K562 (cell line): ENCODE measurements at regions not wholly inside any gene's neighbourhood (a gene's known extent, or its start where the extent isn't known, plus 50 kb on each side); places are given as distances from the start of the nearest gene placed in this dataset.

Source experiments
- ATF4 ChIP-seq: fragments of 450-650 bp; formaldehyde crosslinking; IDR thresholded peaks from 2 replicates; pipeline ENCODE4 v1.4.0; 2022; ENCODE audit warnings: mild to moderate bottlenecking, moderate library complexity
- CBFA2T3 ChIP-seq: fragments of 450-650 bp; IDR thresholded peaks from 2 replicates; pipeline ENCODE4 v1.6.1; 2017
- CBX1 ChIP-seq: sonication (generic); IDR thresholded peaks from 2 replicates; pipeline ENCODE4 v1.6.1; 2016; ENCODE audit warnings: antibody characterized with exemption, low read depth, mild to moderate bottlenecking
- E2F6 ChIP-seq, 2 experiments: IDR thresholded peaks; 2 replicates each; pipeline ENCODE4 v1.6.1; 2011; ENCODE audit warnings: borderline replicate concordance in 1 of 2, control low read depth in 1 of 2, low read depth in 1 of 2, low read length in 1 of 2, mild to moderate bottlenecking in 1 of 2, mixed read lengths in 1 of 2, moderate library complexity in 1 of 2; ENCODE audit not compliant: insufficient read depth in 1 of 2, insufficient read length in 1 of 2, poor library complexity in 1 of 2, severe bottlenecking in 1 of 2; ENCODE audit errors: extremely low read depth in 1 of 2
- GATAD2A ChIP-seq: fragments of 450-650 bp; IDR thresholded peaks from 2 replicates; pipeline ENCODE4 v1.6.1; 2017
- GTF2E2 ChIP-seq: fragments of 200-800 bp; sonication (Bioruptor generic); IDR thresholded peaks from 2 replicates; pipeline ENCODE4 v1.6.1; 2016; ENCODE audit warnings: missing genetic modification characterization, missing compliant biosample characterization
- HNRNPK ChIP-seq: fragments of 200-400 bp; formaldehyde crosslinking; IDR thresholded peaks from one replicate; pipeline ENCODE4 v1.6.1; 2018; ENCODE audit warnings: mild to moderate bottlenecking, low read depth, low read length; ENCODE audit not compliant: poor library complexity, severe bottlenecking
- MAFG ChIP-seq: fragments of 450-650 bp; conservative IDR thresholded peaks from 2 replicates; pipeline ENCODE4 v1.6.1; 2016; ENCODE audit warnings: missing genetic modification characterization, missing compliant biosample characterization
- MYNN ChIP-seq, 2 experiments: sonication (generic); formaldehyde crosslinking in 1 of 2; IDR thresholded peaks; 2 replicates each; pipeline versions ENCODE4 v1.5.0 to v1.6.1; 2016 to 2020; ENCODE audit warnings: antibody characterized with exemption in 1 of 2, missing genetic modification reagents in 1 of 2
- NCOA1 ChIP-seq: fragments of 450-650 bp; IDR thresholded peaks from 2 replicates; pipeline ENCODE4 v1.6.1; 2016; ENCODE audit warnings: low read depth
- NFXL1 ChIP-seq: fragments of 450-650 bp; formaldehyde crosslinking; IDR thresholded peaks from 2 replicates; pipeline ENCODE4 v1.4.0; 2021; ENCODE audit warnings: mild to moderate bottlenecking
- PRMT5 ChIP-seq: sonication (generic); formaldehyde crosslinking; IDR thresholded peaks from 2 replicates; pipeline ENCODE4 v1.5.0; 2020; ENCODE audit warnings: missing genetic modification reagents
- RBBP5 ChIP-seq: fragments of 200-600 bp; sonication (generic); IDR thresholded peaks from 2 replicates; pipeline ENCODE4 v1.6.1; 2012; ENCODE audit warnings: borderline replicate concordance, mild to moderate bottlenecking, low read length, control low read depth, inconsistent platforms; ENCODE audit not compliant: insufficient read depth, poor library complexity, severe bottlenecking
- RBFOX2 ChIP-seq: fragments of 200-400 bp; formaldehyde crosslinking; IDR thresholded peaks from 2 replicates; pipeline ENCODE4 v1.6.1; 2017; ENCODE audit warnings: low read depth, mild to moderate bottlenecking, low read length, moderate library complexity
- RBM34 ChIP-seq: fragments of 200-400 bp; formaldehyde crosslinking; IDR thresholded peaks from 2 replicates; pipeline ENCODE4 v1.6.1; 2018; ENCODE audit warnings: low read length, borderline replicate concordance; ENCODE audit not compliant: insufficient read depth
- SP1 ChIP-seq: sonication (generic); formaldehyde crosslinking; IDR thresholded peaks from 2 replicates; pipeline ENCODE4 v1.8.1; 2022; ENCODE audit warnings: mild to moderate bottlenecking, missing genetic modification reagents
- SP2 ChIP-seq: IDR thresholded peaks from 2 replicates; pipeline ENCODE4 v1.6.1; 2011; ENCODE audit warnings: mild to moderate bottlenecking, low read depth, low read length, moderate library complexity; ENCODE audit not compliant: poor library complexity, severe bottlenecking; ENCODE audit errors: extremely low read depth
- ZFPM2 ChIP-seq: fragments of 250-450 bp; sonication (Bioruptor Pico); IDR thresholded peaks from 2 replicates; pipeline ENCODE4 v1.5.1; 2022; ENCODE audit warnings: mild to moderate bottlenecking
- ZNF780A ChIP-seq: fragments of 250-450 bp; sonication (Bioruptor Pico); IDR thresholded peaks from 2 replicates; pipeline ENCODE4 v1.5.0; 2021; ENCODE audit warnings: mild to moderate bottlenecking
- TF ChIP-seq, protein P1 (sequence below), 2 experiments: fragments of 450-650 bp in 1 of 2; sonication (generic) in 1 of 2; formaldehyde crosslinking in 1 of 2; IDR thresholded peaks in 1 of 2; conservative IDR thresholded peaks in 1 of 2; 2 replicates each; pipeline versions ENCODE4 v1.6.1 to v1.8.1; 2016 to 2023; ENCODE audit warnings: mild to moderate bottlenecking in 2 of 2, moderate library complexity in 2 of 2, inconsistent platforms in 1 of 2, missing genetic modification reagents in 1 of 2
- TF ChIP-seq, protein P2 (sequence below): fragments of 450-650 bp; IDR thresholded peaks from 2 replicates; pipeline ENCODE4 v1.7.0; 2016; ENCODE audit warnings: borderline replicate concordance
- TF ChIP-seq, protein P3 (sequence below): fragments of 250-450 bp; sonication (Bioruptor Pico); IDR thresholded peaks from 2 replicates; pipeline ENCODE4 v1.8.0; 2021; ENCODE audit warnings: moderate library complexity, mild to moderate bottlenecking, inconsistent platforms
- TF ChIP-seq, protein P4 (sequence below): fragments of 450-650 bp; formaldehyde crosslinking; IDR thresholded peaks from 2 replicates; pipeline ENCODE4 v1.4.0; 2020; ENCODE audit warnings: mild to moderate bottlenecking, moderate library complexity

DNA sequence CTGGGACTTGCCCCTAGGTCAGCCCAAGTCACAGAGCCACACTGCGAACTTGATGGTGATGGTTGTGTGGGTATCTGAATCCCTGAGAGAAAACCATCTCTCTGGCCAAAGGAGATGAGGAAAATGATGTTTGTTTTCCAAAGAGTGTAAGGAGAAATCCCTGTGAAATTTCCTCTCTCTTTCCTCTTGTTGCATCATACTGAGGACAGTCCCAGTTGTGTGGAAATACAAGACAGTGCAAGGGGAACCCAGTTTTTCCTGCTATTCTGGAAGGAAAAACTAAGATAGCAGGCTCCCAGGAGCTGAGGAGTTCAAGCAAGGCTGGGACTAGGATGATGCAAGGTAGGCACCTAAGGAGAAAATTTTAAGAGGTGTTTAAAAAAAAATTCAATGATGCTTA lies 86.8 kb upstream of the TOM1L1 start (continued):
- TF ChIP-seq ATF4 (CRISPR knock-in tag) (peak; percentile 77), GATAD2A (no peak), ZFPM2 (CRISPR knock-in tag) (no peak), NFXL1 (CRISPR knock-in tag) (no peak), E2F6 (IDR thresholded peaks at IDR 0.05; ENCODE audit: borderline replicate concordance in 1 of 2, extremely low read depth in 1 of 2, insufficient read depth in 1 of 2, insufficient read length in 1 of 2, low read depth in 1 of 2, low read length in 1 of 2, poor library complexity in 1 of 2, severe bottlenecking in 1 of 2) (no peak), SP2 (no peak), HNRNPK (no peak), GTF2E2 (tag) (no peak), MYNN (IDR thresholded peaks at IDR 0.05) (no peak), MYNN (CRISPR knock-in tag; IDR thresholded peaks at IDR 0.05) (no peak), MAFG (tag) (no peak), CBFA2T3 (no peak), SP1 (CRISPR knock-in tag) (no peak), RBM34 (no peak), NCOA1 (no peak), RBFOX2 (no peak), RBBP5 (no peak), PRMT5 (CRISPR knock-in tag) (no peak), ZNF780A (CRISPR knock-in tag) (no peak), CBX1 (no peak)
- TF ChIP-seq, protein P1, sequence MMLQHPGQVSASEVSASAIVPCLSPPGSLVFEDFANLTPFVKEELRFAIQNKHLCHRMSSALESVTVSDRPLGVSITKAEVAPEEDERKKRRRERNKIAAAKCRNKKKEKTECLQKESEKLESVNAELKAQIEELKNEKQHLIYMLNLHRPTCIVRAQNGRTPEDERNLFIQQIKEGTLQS (IDR thresholded peaks at IDR 0.05), result peak; percentile 58; the same call in 1 of the 2 replicates
- TF ChIP-seq, protein P1 (CRISPR knock-in tag; conservative IDR thresholded peaks at IDR 0.05), result no peak
- TF ChIP-seq, protein P2, sequence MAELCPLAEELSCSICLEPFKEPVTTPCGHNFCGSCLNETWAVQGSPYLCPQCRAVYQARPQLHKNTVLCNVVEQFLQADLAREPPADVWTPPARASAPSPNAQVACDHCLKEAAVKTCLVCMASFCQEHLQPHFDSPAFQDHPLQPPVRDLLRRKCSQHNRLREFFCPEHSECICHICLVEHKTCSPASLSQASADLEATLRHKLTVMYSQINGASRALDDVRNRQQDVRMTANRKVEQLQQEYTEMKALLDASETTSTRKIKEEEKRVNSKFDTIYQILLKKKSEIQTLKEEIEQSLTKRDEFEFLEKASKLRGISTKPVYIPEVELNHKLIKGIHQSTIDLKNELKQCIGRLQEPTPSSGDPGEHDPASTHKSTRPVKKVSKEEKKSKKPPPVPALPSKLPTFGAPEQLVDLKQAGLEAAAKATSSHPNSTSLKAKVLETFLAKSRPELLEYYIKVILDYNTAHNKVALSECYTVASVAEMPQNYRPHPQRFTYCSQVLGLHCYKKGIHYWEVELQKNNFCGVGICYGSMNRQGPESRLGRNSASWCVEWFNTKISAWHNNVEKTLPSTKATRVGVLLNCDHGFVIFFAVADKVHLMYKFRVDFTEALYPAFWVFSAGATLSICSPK, result no peak
- TF ChIP-seq, protein P3, sequence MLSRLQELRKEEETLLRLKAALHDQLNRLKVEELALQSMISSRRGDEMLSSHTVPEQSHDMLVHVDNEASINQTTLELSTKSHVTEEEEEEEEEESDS (CRISPR knock-in tag), result no peak
- TF ChIP-seq, protein P4, sequence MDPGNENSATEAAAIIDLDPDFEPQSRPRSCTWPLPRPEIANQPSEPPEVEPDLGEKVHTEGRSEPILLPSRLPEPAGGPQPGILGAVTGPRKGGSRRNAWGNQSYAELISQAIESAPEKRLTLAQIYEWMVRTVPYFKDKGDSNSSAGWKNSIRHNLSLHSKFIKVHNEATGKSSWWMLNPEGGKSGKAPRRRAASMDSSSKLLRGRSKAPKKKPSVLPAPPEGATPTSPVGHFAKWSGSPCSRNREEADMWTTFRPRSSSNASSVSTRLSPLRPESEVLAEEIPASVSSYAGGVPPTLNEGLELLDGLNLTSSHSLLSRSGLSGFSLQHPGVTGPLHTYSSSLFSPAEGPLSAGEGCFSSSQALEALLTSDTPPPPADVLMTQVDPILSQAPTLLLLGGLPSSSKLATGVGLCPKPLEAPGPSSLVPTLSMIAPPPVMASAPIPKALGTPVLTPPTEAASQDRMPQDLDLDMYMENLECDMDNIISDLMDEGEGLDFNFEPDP (CRISPR knock-in tag), result no peak
